BLaER1 treated with 17β-estradiol and CSF1 and Interleukin-3, amounts not matched to agents 10 nM and 100 nM (cell line): ENCODE measurements at regions not wholly inside any gene's neighbourhood (a gene's known extent, or its start where the extent isn't known, plus 50 kb on each side); places are given as distances from the start of the nearest gene placed in this dataset.

Experiments
- H3K27ac ChIP-seq, 11 experiments: shearing (Covaris generic); formaldehyde crosslinking; 2 replicates each; pipeline ENCODE4 v1.8.1; 2022
- H3K27me3 ChIP-seq, 11 experiments: shearing (Covaris generic); formaldehyde crosslinking; 2 replicates each; pipeline ENCODE4 v1.8.1; 2022
- H3K36me3 ChIP-seq, 11 experiments: shearing (Covaris generic); formaldehyde crosslinking; 2 replicates each; pipeline ENCODE4 v1.8.1; 2022
- H3K4me1 ChIP-seq, 10 experiments: shearing (Covaris generic); formaldehyde crosslinking; 2 replicates each; pipeline ENCODE4 v1.8.1; 2022
- H3K4me2 ChIP-seq, 11 experiments: shearing (Covaris generic); formaldehyde crosslinking; 2 replicates each; pipeline ENCODE4 v1.8.1; 2022
- H3K4me3 ChIP-seq, 10 experiments: shearing (Covaris generic); formaldehyde crosslinking; 2 replicates each; pipeline ENCODE4 v1.8.1; 2022
- H3K9ac ChIP-seq, 11 experiments: shearing (Covaris generic); formaldehyde crosslinking; 2 replicates each; pipeline ENCODE4 v1.8.1; 2022
- H3K9me3 ChIP-seq, 11 experiments: shearing (Covaris generic); formaldehyde crosslinking; replicated peaks in 1 of 11; 2 replicates each; pipeline ENCODE4 v1.8.1; 2022
- H4K20me1 ChIP-seq, 11 experiments: shearing (Covaris generic); formaldehyde crosslinking; 2 replicates each; pipeline ENCODE4 v1.8.1; 2022
- Cebpa-rat ChIP-seq, 11 experiments: shearing (Covaris generic); IDR thresholded peaks; 2 replicates each; pipeline ENCODE4 v1.8.1; 2022

- no peak overlapping the region for H3K4me3 ChIP-seq
- no peak overlapping the region for H3K27ac ChIP-seq
- no peak overlapping the region for H3K9ac ChIP-seq
- no peaks in the 10 kb centered on the region for H3K36me3 ChIP-seq
- H3K4me2 ChIP-seq: no peak overlapping the region
- TF ChIP-seq Cebpa-rat (IDR thresholded peaks at IDR 0.05): no peak
- H3K27me3 ChIP-seq: no peaks in the 10 kb centered on the region
- no peaks in the 10 kb centered on the region for H3K4me1 ChIP-seq
- peaks cover 0 to 14% (median 3%) of the 10 kb centered on the region in 11 experiments; a peak in 6 of 22 replicates for H3K9me3 ChIP-seq
- no peaks in the 10 kb centered on the region for H4K20me1 ChIP-seq
Measured at GRCh38 chr18:77619525-77619924, 369.9 kb downstream of the GALR1 start.

- no peak overlapping the region for H3K9ac ChIP-seq
- TF ChIP-seq Cebpa-rat (IDR thresholded peaks at IDR 0.05): no peak
- H3K4me2 ChIP-seq: no peak overlapping the region
- H3K27ac ChIP-seq: no peak overlapping the region
- no peaks in the 10 kb centered on the region for H4K20me1 ChIP-seq
- no peaks in the 10 kb centered on the region for H3K36me3 ChIP-seq
- H3K4me3 ChIP-seq: no peak overlapping the region
- H3K27me3 ChIP-seq: no peaks in the 10 kb centered on the region
- H3K4me1 ChIP-seq: no peaks in the 10 kb centered on the region
- peaks cover 0 to 14% (median 3%) of the 10 kb centered on the region in 11 experiments; a peak in 6 of 22 replicates for H3K9me3 ChIP-seq
Measured at GRCh38 chr18:77622009-77622692, 372.5 kb downstream of the GALR1 start.

- peaks cover 6 to 25% (median 10%) of the 10 kb centered on the region in 10 experiments; a peak in 18 of 20 replicates for H3K4me1 ChIP-seq
- H3K9ac ChIP-seq: no peak overlapping the region
- no peak overlapping the region for H3K4me3 ChIP-seq
- no peaks in the 10 kb centered on the region for H4K20me1 ChIP-seq
- peak overlapping the region; percentile 27 to 83 (median 54) for H3K4me2 ChIP-seq
- H3K27ac ChIP-seq: 0 out of 22 replicates have a peak overlapping the region, but pooled peaks of 1 of the 11 experiments have one; percentile 10
- H3K36me3 ChIP-seq: no peaks in the 10 kb centered on the region
- H3K27me3 ChIP-seq: no peaks in the 10 kb centered on the region
- peaks cover 0 to 10% (median 0%) of the 10 kb centered on the region in 11 experiments; a peak in 2 of 22 replicates for H3K9me3 ChIP-seq
- TF ChIP-seq Cebpa-rat (IDR thresholded peaks at IDR 0.05): no peak
Measured at GRCh38 chr18:77632758-77633157, 383.1 kb downstream of the GALR1 start.

- H4K20me1 ChIP-seq: no peaks in the 10 kb centered on the region
- H3K4me2 ChIP-seq: peak overlapping the region in 2 of 11 experiments; percentile 63 to 83; a peak in 2 of 22 replicates
- no peak overlapping the region for H3K27ac ChIP-seq
- TF ChIP-seq Cebpa-rat (IDR thresholded peaks at IDR 0.05): no peak
- H3K27me3 ChIP-seq: no peaks in the 10 kb centered on the region
- H3K9ac ChIP-seq: no peak overlapping the region
- peaks cover 6 to 25% (median 10%) of the 10 kb centered on the region in 10 experiments; a peak in 18 of 20 replicates for H3K4me1 ChIP-seq
- peaks cover 0 to 11% (median 0%) of the 10 kb centered on the region in 11 experiments; a peak in 2 of 22 replicates for H3K9me3 ChIP-seq
- no peak overlapping the region for H3K4me3 ChIP-seq
- no peaks in the 10 kb centered on the region for H3K36me3 ChIP-seq
Measured at GRCh38 chr18:77634494-77634893, 384.8 kb downstream of the GALR1 start.

- Histone ChIP-seq H3K4me1 (peaks cover 6 to 25% (median 10%) of the 10 kb centered on the region in 10 experiments; a peak in 18 of 20 replicates), H3K9me3 (peaks cover 0 to 11% (median 0%) of the 10 kb centered on the region in 11 experiments; a peak in 2 of 22 replicates), H4K20me1 (no peaks in the 10 kb centered on the region), H3K9ac (no peak overlapping the region), H3K27me3 (no peaks in the 10 kb centered on the region), H3K36me3 (no peaks in the 10 kb centered on the region), H3K27ac (no peak overlapping the region), H3K4me2 (no peak overlapping the region), H3K4me3 (no peak overlapping the region)
- no peak for TF ChIP-seq Cebpa-rat (IDR thresholded peaks at IDR 0.05)
Measured at GRCh38 chr18:77635451-77635850, 385.8 kb downstream of the GALR1 start.

GRCh38 chr18:77635858-77636257 lies 386.2 kb downstream of the GALR1 start:
- Histone ChIP-seq H3K27me3 (no peaks in the 10 kb centered on the region), H3K9ac (no peak overlapping the region), H3K27ac (no peak overlapping the region)

GRCh38 chr18:77645170-77645872 lies 395.7 kb downstream of the GALR1 start:
- H4K20me1 ChIP-seq: no peaks in the 10 kb centered on the region
- no peak overlapping the region for H3K4me2 ChIP-seq
- peaks cover 0 to 4% (median 0%) of the 10 kb centered on the region in 11 experiments; a peak in 2 of 22 replicates for H3K9me3 ChIP-seq
- no peaks in the 10 kb centered on the region for H3K27me3 ChIP-seq
- no peak overlapping the region for H3K9ac ChIP-seq
- no peak for TF ChIP-seq Cebpa-rat (IDR thresholded peaks at IDR 0.05)
- H3K27ac ChIP-seq: no peak overlapping the region
- H3K4me3 ChIP-seq: no peak overlapping the region
- H3K4me1 ChIP-seq: no peaks in the 10 kb centered on the region
- no peaks in the 10 kb centered on the region for H3K36me3 ChIP-seq

More at GRCh38 chr18:77635858-77636257, 386.2 kb downstream of the GALR1 start:
- peaks cover 6 to 25% (median 10%) of the 10 kb centered on the region in 10 experiments; a peak in 18 of 20 replicates for H3K4me1 ChIP-seq
- no peak overlapping the region for H3K4me2 ChIP-seq
- TF ChIP-seq Cebpa-rat (IDR thresholded peaks at IDR 0.05): no peak
- H3K9me3 ChIP-seq: peaks cover 0 to 11% (median 0%) of the 10 kb centered on the region in 11 experiments; a peak in 2 of 22 replicates
- no peak overlapping the region for H3K4me3 ChIP-seq
- no peaks in the 10 kb centered on the region for H4K20me1 ChIP-seq
- no peaks in the 10 kb centered on the region for H3K36me3 ChIP-seq

GRCh38 chr18:77647472-77647871 lies 397.8 kb downstream of the GALR1 start:
- no peak overlapping the region for H3K4me2 ChIP-seq
- no peak for TF ChIP-seq Cebpa-rat (IDR thresholded peaks at IDR 0.05)
- no peaks in the 10 kb centered on the region for H3K27me3 ChIP-seq
- no peaks in the 10 kb centered on the region for H4K20me1 ChIP-seq
- peaks cover 0 to 4% (median 0%) of the 10 kb centered on the region in 11 experiments; a peak in 2 of 22 replicates for H3K9me3 ChIP-seq
- no peaks in the 10 kb centered on the region for H3K4me1 ChIP-seq
- no peak overlapping the region for H3K4me3 ChIP-seq
- no peak overlapping the region for H3K9ac ChIP-seq
- H3K36me3 ChIP-seq: no peaks in the 10 kb centered on the region
- no peak overlapping the region for H3K27ac ChIP-seq

GRCh38 chr18:77648411-77648810 lies 398.8 kb downstream of the GALR1 start:
- peaks cover 0 to 4% (median 0%) of the 10 kb centered on the region in 11 experiments; a peak in 2 of 22 replicates for H3K9me3 ChIP-seq
- H3K4me2 ChIP-seq: no peak overlapping the region
- no peak overlapping the region for H3K27ac ChIP-seq
- H3K4me1 ChIP-seq: no peaks in the 10 kb centered on the region
- TF ChIP-seq Cebpa-rat (IDR thresholded peaks at IDR 0.05): no peak
- H4K20me1 ChIP-seq: no peaks in the 10 kb centered on the region
- no peak overlapping the region for H3K9ac ChIP-seq
- no peak overlapping the region for H3K4me3 ChIP-seq
- no peaks in the 10 kb centered on the region for H3K36me3 ChIP-seq
- H3K27me3 ChIP-seq: no peaks in the 10 kb centered on the region
